SH-SY5Y (cell line): ENCODE measurements at regions not wholly inside any gene's neighbourhood (a gene's known extent, or its start where the extent isn't known, plus 50 kb on each side); places are given as distances from the start of the nearest gene placed in this dataset.

ENCODE experiments used
- GATA2 ChIP-seq: IDR thresholded peaks from 2 replicates; pipeline ENCODE4 v1.6.1; 2011; ENCODE audit warnings: mild to moderate bottlenecking, low read depth, low read length
- GATA3 ChIP-seq: IDR thresholded peaks from 2 replicates; pipeline ENCODE4 v1.6.1; 2011; ENCODE audit warnings: low read depth, mild to moderate bottlenecking, low read length, moderate library complexity

GRCh38 chr10:125567529-125567928 is 115.4 kb downstream of the TEX36 start:
- no peak for TF ChIP-seq GATA3
- no peak for TF ChIP-seq GATA2
